Right renal cortex interstitium (tissue), 3 donors: ENCODE measurements at regions not wholly inside any gene's neighbourhood (a gene's known extent, or its start where the extent isn't known, plus 50 kb on each side); places are given as distances from the start of the nearest gene placed in this dataset.
"Not testable (repeated sequence)": the region's sequence is repeated elsewhere in the genome, so short reads cannot be mapped to it uniquely, and the experiment has no call there.

ENCODE experiments used
- DNase-seq, 3 donors: peaks; one replicate each; pipeline ENCODE4 v3.0.0-alpha.2; 2013; ENCODE audit warnings: low read depth in 3 of 3, low spot score in 2 of 3

- DNase-seq = no peak
Observed at GRCh38 chr3:109648027-109648426, 310.7 kb upstream of the DPPA4 start.

- no peak for DNase-seq
Observed at GRCh38 chr3:109656225-109656624, 318.9 kb upstream of the DPPA4 start.

GRCh38 chr3:109678600-109678999 lies 341.3 kb upstream of the DPPA4 start:
- no peak for DNase-seq

GRCh38 chr3:109679664-109680063 lies 342.3 kb upstream of the DPPA4 start:
- DNase-seq = no peak

- DNase-seq = no peak
Observed at GRCh38 chr3:109683746-109684145, 346.4 kb upstream of the DPPA4 start.

- no peak for DNase-seq
Observed at GRCh38 chr3:109685084-109686079, 348.0 kb upstream of the DPPA4 start.

- DNase-seq = no peak
Observed at GRCh38 chr3:109687626-109688025, 350.3 kb upstream of the DPPA4 start.

- no peak for DNase-seq
Observed at GRCh38 chr3:109696932-109697331, 359.6 kb upstream of the DPPA4 start.

GRCh38 chr3:109702252-109702651 lies 364.9 kb upstream of the DPPA4 start:
- no peak for DNase-seq

- DNase-seq = no peak
Observed at GRCh38 chr3:109702976-109703375, 365.6 kb upstream of the DPPA4 start.

GRCh38 chr3:109705133-109705532 lies 367.8 kb upstream of the DPPA4 start:
- DNase-seq = not testable (repeated sequence)

- DNase-seq = no peak
Observed at GRCh38 chr3:109707617-109708016, 370.3 kb upstream of the DPPA4 start.

GRCh38 chr3:109713288-109713687 lies 375.9 kb upstream of the DPPA4 start:
- no peak for DNase-seq

GRCh38 chr3:109715707-109716106 lies 378.4 kb upstream of the DPPA4 start:
- no peak for DNase-seq

GRCh38 chr3:109718850-109719249 lies 381.5 kb upstream of the DPPA4 start:
- no peak for DNase-seq

GRCh38 chr3:109728861-109729494 lies 391.6 kb upstream of the DPPA4 start:
- no peak for DNase-seq

- DNase-seq = peak in 2 of 3 donors; percentile 18 to 25
Observed at GRCh38 chr3:109731639-109732473, 394.5 kb upstream of the DPPA4 start.

GRCh38 chr3:109743981-109744380 lies 406.6 kb upstream of the DPPA4 start:
- no peak for DNase-seq

GRCh38 chr3:109772520-109772919 lies 435.2 kb upstream of the DPPA4 start:
- no peak for DNase-seq

- DNase-seq = no peak
Observed at GRCh38 chr3:109774108-109774507, 436.8 kb upstream of the DPPA4 start.

GRCh38 chr3:109784285-109784684 lies 446.9 kb upstream of the DPPA4 start:
- DNase-seq = no peak
